ENCODE measurements at regions not wholly inside any gene's neighbourhood (a gene's known extent, or its start where the extent isn't known, plus 50 kb on each side); places are given as distances from the start of the nearest gene placed in this dataset.
"Not testable (repeated sequence)": the region's sequence is repeated elsewhere in the genome, so short reads cannot be mapped to it uniquely, and the experiment has no call there.

GRCh38 chr21:10325546-10325945 lies 195.8 kb upstream of the TPTE start:
- peak; percentile 87 for DNase-seq (ENCODE audit: low read depth)
- H3K4me3 ChIP-seq (ENCODE audit: low read depth, low read length): not testable (repeated sequence)

- not testable (repeated sequence) for DNase-seq (ENCODE audit: low read depth); H3K4me3 ChIP-seq (ENCODE audit: low read depth, low read length)
These were observed 195.2 kb upstream of the TPTE start for GRCh38 chr21:10326146-10326545.

- not testable (repeated sequence) for DNase-seq (ENCODE audit: low read depth); H3K4me3 ChIP-seq (ENCODE audit: low read depth, low read length)
These were observed 192.7 kb upstream of the TPTE start for GRCh38 chr21:10328646-10329045.

- H3K4me3 ChIP-seq (ENCODE audit: low read depth, low read length); DNase-seq (ENCODE audit: low read depth): not testable (repeated sequence)
These were observed 190.7 kb upstream of the TPTE start for GRCh38 chr21:10330641-10331119.

GRCh38 chr21:10331134-10331533 lies 190.2 kb upstream of the TPTE start:
- H3K4me3 ChIP-seq (ENCODE audit: low read depth, low read length); DNase-seq (ENCODE audit: low read depth): not testable (repeated sequence)

GRCh38 chr21:10332935-10333334 lies 188.4 kb upstream of the TPTE start:
- H3K4me3 ChIP-seq (ENCODE audit: low read depth, low read length); DNase-seq (ENCODE audit: low read depth): not testable (repeated sequence)

- DNase-seq (ENCODE audit: low read depth): not testable (repeated sequence)
These were observed 187.0 kb upstream of the TPTE start for GRCh38 chr21:10334391-10334790.

GRCh38 chr21:10342261-10342956 lies 179.0 kb upstream of the TPTE start:
- DNase-seq (ENCODE audit: low read depth); H3K4me3 ChIP-seq (ENCODE audit: low read depth, low read length): not testable (repeated sequence)

More at GRCh38 chr21:10334391-10334790, 187.0 kb upstream of the TPTE start:
- not testable (repeated sequence) for H3K4me3 ChIP-seq (ENCODE audit: low read depth, low read length)

GRCh38 chr21:10343146-10343935 lies 178.0 kb upstream of the TPTE start:
- H3K4me3 ChIP-seq (ENCODE audit: low read depth, low read length); DNase-seq (ENCODE audit: low read depth): not testable (repeated sequence)

GRCh38 chr21:10344266-10344665 lies 177.1 kb upstream of the TPTE start:
- H3K4me3 ChIP-seq (ENCODE audit: low read depth, low read length); DNase-seq (ENCODE audit: low read depth): not testable (repeated sequence)

- H3K4me3 ChIP-seq (ENCODE audit: low read depth, low read length); DNase-seq (ENCODE audit: low read depth): not testable (repeated sequence)
These were observed 176.2 kb upstream of the TPTE start for GRCh38 chr21:10345178-10345612.

GRCh38 chr21:10346249-10346648 lies 175.1 kb upstream of the TPTE start:
- not testable (repeated sequence) for H3K4me3 ChIP-seq (ENCODE audit: low read depth, low read length)

GRCh38 chr21:10346933-10347615 lies 174.3 kb upstream of the TPTE start:
- not testable (repeated sequence) for DNase-seq (ENCODE audit: low read depth); H3K4me3 ChIP-seq (ENCODE audit: low read depth, low read length)

More at GRCh38 chr21:10346249-10346648, 175.1 kb upstream of the TPTE start:
- DNase-seq (ENCODE audit: low read depth): not testable (repeated sequence)

GRCh38 chr21:10347675-10348074 lies 173.7 kb upstream of the TPTE start:
- H3K4me3 ChIP-seq (ENCODE audit: low read depth, low read length); DNase-seq (ENCODE audit: low read depth): not testable (repeated sequence)

GRCh38 chr21:10348150-10348549 lies 173.2 kb upstream of the TPTE start:
- DNase-seq (ENCODE audit: low read depth); H3K4me3 ChIP-seq (ENCODE audit: low read depth, low read length): not testable (repeated sequence)

- not testable (repeated sequence) for H3K4me3 ChIP-seq (ENCODE audit: low read depth, low read length); DNase-seq (ENCODE audit: low read depth)
These were observed 166.4 kb upstream of the TPTE start for GRCh38 chr21:10354851-10355578.

- not testable (repeated sequence) for H3K4me3 ChIP-seq (ENCODE audit: low read depth, low read length); DNase-seq (ENCODE audit: low read depth)
These were observed 162.3 kb upstream of the TPTE start for GRCh38 chr21:10359120-10359519.

GRCh38 chr21:10359911-10360310 lies 161.5 kb upstream of the TPTE start:
- H3K4me3 ChIP-seq (ENCODE audit: low read depth, low read length); DNase-seq (ENCODE audit: low read depth): not testable (repeated sequence)
